ENCODE measurements at regions not wholly inside any gene's neighbourhood (a gene's known extent, or its start where the extent isn't known, plus 50 kb on each side); places are given as distances from the start of the nearest gene placed in this dataset.

GRCh38 chr11:122170815-122171475, 54.9 kb upstream of the BLID start:
- Histone ChIP-seq H3K9me3 (ENCODE audit: control insufficient read depth in 1 of 2, insufficient read depth in 1 of 2, low read depth in 1 of 2, low read length in 2 of 2) (no peaks in the 10 kb centered on the region), H3K36me3 (ENCODE audit: control insufficient read depth in 1 of 2, insufficient read depth in 2 of 2, low read length in 2 of 2) (peaks cover 2 to 27% of the 10 kb centered on the region in 2 experiments; a peak in 3 of 4 replicates), H3K4me3 (replicated peaks in 1 of 2; ENCODE audit: low read depth in 1 of 2, low read length in 2 of 2) (0 out of 4 replicates have a peak overlapping the region, but pooled peaks of 1 of the 2 experiments have one; percentile 8), H3K9me2 (ENCODE audit: insufficient read depth) (no peaks in the 10 kb centered on the region), H3K4me2 (ENCODE audit: low read length) (peak overlapping the region; percentile 58), H3K27ac (ENCODE audit: low read depth, low read length) (peak overlapping the region; percentile 95), H2AFZ (ENCODE audit: low read depth, low read length, poor library complexity, severe bottlenecking) (no peak overlapping the region), H3K4me1 (ENCODE audit: control insufficient read depth in 1 of 2, insufficient read depth in 2 of 2, low read length in 2 of 2) (peaks cover 87 to 95% of the 10 kb centered on the region in 2 experiments), H3K9ac (ENCODE audit: low read length) (peak overlapping the region; percentile 58), H4K20me1 (ENCODE audit: insufficient read depth) (no peaks in the 10 kb centered on the region), H3K79me2 (ENCODE audit: insufficient read depth, low read length) (peaks cover 97% of the 10 kb centered on the region), H3K27me3 (ENCODE audit: insufficient read depth, low read length) (no peaks in the 10 kb centered on the region)
- ChIA-PET POLR2A (interaction anchor here (0.5 to 0.9 kb wide), 2 partner anchors 11 kb away, joined by 3 to 4 read pairs; no protein-coding TSS in a partner anchor), RAD21 (ENCODE audit: low non-redundant PET in 1 of 2, low total read pairs in 2 of 2, uncharacterized antibody in 2 of 2, unreplicated experiment in 2 of 2) (no interaction called here), CTCF (no interaction called here)
- DNase-seq (ENCODE audit: low read depth, low spot score) (peak; percentile 61), ATAC-seq (peak; percentile 69)
- intact Hi-C loops (cut with micrococcal nuclease) = no loop called here
- no TSS peak for BruUV-seq (replicated peaks)
- no peak for TF ChIP-seq ZBTB33 (IDR thresholded peaks at IDR 0.05; ENCODE audit: extremely low read depth, insufficient replicate concordance, low read length)
- peak; percentile 75 for TF ChIP-seq YY1 (IDR thresholded peaks at IDR 0.05; ENCODE audit: extremely low read depth, insufficient replicate concordance, low read depth, low read length)
- TF ChIP-seq RAD21 (IDR thresholded peaks at IDR 0.05; ENCODE audit: low read depth) = 0 out of 2 replicates have a peak, but pooled peaks have one; percentile 5
- peak; percentile 66 for TF ChIP-seq FOSL1 (IDR thresholded peaks at IDR 0.05; ENCODE audit: low read depth)
- TF ChIP-seq SRF (IDR thresholded peaks at IDR 0.05; ENCODE audit: low read depth) = 0 out of 2 replicates have a peak, but pooled peaks have one; percentile 25
- no peak for TF ChIP-seq EZH2 (IDR thresholded peaks at IDR 0.05)
- TF ChIP-seq ATF3 (IDR thresholded peaks at IDR 0.05) = no peak
- 0 out of 2 replicates have a peak, but pooled peaks have one; percentile 14 for TF ChIP-seq SIN3A (IDR thresholded peaks at IDR 0.05; ENCODE audit: low read depth)
- TF ChIP-seq CTCF (IDR thresholded peaks at IDR 0.05 in 2 of 3, conservative IDR thresholded peaks at IDR 0.05 in 1 of 3; ENCODE audit: borderline replicate concordance in 1 of 3, insufficient read depth in 1 of 3, low read depth in 2 of 3, low read length in 2 of 3) = no peak
- TF ChIP-seq EGR1 (IDR thresholded peaks at IDR 0.05; ENCODE audit: low read depth) = peak; percentile 55
- TF ChIP-seq MAX (IDR thresholded peaks at IDR 0.05) = 0 out of 2 replicates have a peak, but pooled peaks have one; percentile 29
- peak; percentile 37; the same call in 1 of the 2 replicates for TF ChIP-seq CBX3 (IDR thresholded peaks at IDR 0.05; ENCODE audit: low read depth)
- peak; percentile 12; the same call in 1 of the 2 replicates for TF ChIP-seq POLR2AphosphoS5 (IDR thresholded peaks at IDR 0.05; ENCODE audit: low read depth, low read length)
- no peak for TF ChIP-seq POLR2A (IDR thresholded peaks at IDR 0.05; ENCODE audit: borderline replicate concordance, extremely low read depth, insufficient read depth, insufficient read length)
- no peak for TF ChIP-seq ELF1 (IDR thresholded peaks at IDR 0.05; ENCODE audit: borderline replicate concordance, low read depth)
- no peak for TF ChIP-seq ZNF274 (IDR thresholded peaks at IDR 0.05; ENCODE audit: low read depth, low read length)
- no peak for TF ChIP-seq TCF7L2 (IDR thresholded peaks at IDR 0.05; ENCODE audit: borderline replicate concordance, extremely low read depth, insufficient read depth, insufficient read length)
- TF ChIP-seq REST (IDR thresholded peaks at IDR 0.05; ENCODE audit: low read depth) = no peak
- TF ChIP-seq JUND (IDR thresholded peaks at IDR 0.05) = peak; percentile 71

Data from HCT116 (cell line).